ENCODE measurements at regions not wholly inside any gene's neighbourhood (a gene's known extent, or its start where the extent isn't known, plus 50 kb on each side); places are given as distances from the start of the nearest gene placed in this dataset.

DNA sequence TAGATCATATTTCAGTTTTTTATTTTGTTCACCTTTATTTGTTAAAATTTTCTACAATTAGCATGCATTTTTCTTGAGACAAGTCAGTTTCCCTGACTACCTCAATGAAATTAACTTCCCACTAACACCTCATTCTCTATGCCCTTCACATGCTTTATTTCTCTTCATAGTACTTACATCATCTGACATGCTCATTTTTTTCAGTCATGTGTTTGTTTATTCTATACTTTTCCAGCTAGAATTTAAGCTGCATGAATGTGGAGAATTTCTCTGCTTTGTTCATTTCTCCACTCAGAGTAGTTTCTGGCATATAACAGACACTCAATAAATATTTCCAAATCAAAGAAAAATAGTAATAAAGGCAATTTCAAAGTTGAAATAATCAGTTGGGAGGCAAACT lies 78.9 kb upstream of the SCN7A start:
- TF ChIP-seq, protein P1, sequence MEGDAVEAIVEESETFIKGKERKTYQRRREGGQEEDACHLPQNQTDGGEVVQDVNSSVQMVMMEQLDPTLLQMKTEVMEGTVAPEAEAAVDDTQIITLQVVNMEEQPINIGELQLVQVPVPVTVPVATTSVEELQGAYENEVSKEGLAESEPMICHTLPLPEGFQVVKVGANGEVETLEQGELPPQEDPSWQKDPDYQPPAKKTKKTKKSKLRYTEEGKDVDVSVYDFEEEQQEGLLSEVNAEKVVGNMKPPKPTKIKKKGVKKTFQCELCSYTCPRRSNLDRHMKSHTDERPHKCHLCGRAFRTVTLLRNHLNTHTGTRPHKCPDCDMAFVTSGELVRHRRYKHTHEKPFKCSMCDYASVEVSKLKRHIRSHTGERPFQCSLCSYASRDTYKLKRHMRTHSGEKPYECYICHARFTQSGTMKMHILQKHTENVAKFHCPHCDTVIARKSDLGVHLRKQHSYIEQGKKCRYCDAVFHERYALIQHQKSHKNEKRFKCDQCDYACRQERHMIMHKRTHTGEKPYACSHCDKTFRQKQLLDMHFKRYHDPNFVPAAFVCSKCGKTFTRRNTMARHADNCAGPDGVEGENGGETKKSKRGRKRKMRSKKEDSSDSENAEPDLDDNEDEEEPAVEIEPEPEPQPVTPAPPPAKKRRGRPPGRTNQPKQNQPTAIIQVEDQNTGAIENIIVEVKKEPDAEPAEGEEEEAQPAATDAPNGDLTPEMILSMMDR (IDR thresholded peaks at IDR 0.05; ENCODE audit: insufficient read depth, low read length, poor library complexity, severe bottlenecking): no peak
- DNase-seq (ENCODE audit: low read depth): no peak
- H3K4me3 ChIP-seq (ENCODE audit: low read depth, low read length): no peak overlapping the region
- H3K36me3 ChIP-seq (ENCODE audit: control insufficient read depth, insufficient read depth, low read length): no peaks in the 10 kb centered on the region
- H3K27me3 ChIP-seq (ENCODE audit: control insufficient read depth, insufficient read depth, low read length): no peaks in the 10 kb centered on the region

DNA sequence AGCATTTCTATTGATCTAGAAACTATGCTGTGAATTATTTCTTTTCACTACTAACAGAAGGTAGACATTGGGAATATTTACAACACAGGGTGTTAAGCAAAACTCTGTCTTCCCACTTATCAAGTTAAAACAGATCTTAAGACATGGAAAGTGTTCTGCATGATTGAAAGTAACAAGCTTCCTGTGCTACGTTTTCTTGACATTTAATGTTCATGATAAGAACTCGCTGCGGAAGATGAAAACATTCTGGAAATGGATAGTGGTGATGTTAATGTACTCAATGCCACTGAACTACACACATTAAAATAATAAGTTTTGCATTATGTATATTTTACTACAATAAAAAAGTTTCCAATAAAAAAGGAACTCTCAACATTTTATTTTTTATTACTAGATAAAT lies 74.4 kb upstream of the SCN7A start:
- no peaks in the 10 kb centered on the region for H3K27me3 ChIP-seq (ENCODE audit: control insufficient read depth, insufficient read depth, low read length)
- DNase-seq (ENCODE audit: low read depth): no peak
- H3K36me3 ChIP-seq (ENCODE audit: control insufficient read depth, insufficient read depth, low read length): no peaks in the 10 kb centered on the region
- H3K4me3 ChIP-seq (ENCODE audit: low read depth, low read length): no peak overlapping the region
- TF ChIP-seq, protein P1 (IDR thresholded peaks at IDR 0.05; ENCODE audit: insufficient read depth, low read length, poor library complexity, severe bottlenecking): no peak

DNA sequence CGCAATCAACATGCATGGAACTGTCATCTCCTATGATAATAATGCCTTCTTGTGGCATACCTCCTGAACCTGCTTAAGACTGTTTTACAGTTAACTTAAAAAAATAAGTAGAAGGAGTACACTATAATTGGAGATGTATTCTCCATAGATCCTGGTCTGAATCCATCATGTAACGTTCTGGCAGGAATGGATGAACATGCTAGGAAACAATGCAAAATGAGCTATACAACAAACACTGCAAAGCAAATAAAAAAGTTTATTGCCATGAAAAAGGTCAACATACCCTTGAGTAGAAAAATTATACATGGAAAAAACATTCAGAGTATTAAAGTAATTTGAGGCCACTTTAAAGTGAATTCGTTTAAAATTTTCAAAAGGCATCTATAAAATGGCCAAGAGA lies 71.5 kb upstream of the SCN7A start:
- Histone ChIP-seq H3K4me3 (ENCODE audit: low read depth, low read length) (no peak overlapping the region), H3K36me3 (ENCODE audit: control insufficient read depth, insufficient read depth, low read length) (no peaks in the 10 kb centered on the region), H3K27me3 (ENCODE audit: control insufficient read depth, insufficient read depth, low read length) (no peaks in the 10 kb centered on the region)
- TF ChIP-seq, protein P1 (IDR thresholded peaks at IDR 0.05; ENCODE audit: insufficient read depth, low read length, poor library complexity, severe bottlenecking): no peak
- no peak for DNase-seq (ENCODE audit: low read depth)

DNA sequence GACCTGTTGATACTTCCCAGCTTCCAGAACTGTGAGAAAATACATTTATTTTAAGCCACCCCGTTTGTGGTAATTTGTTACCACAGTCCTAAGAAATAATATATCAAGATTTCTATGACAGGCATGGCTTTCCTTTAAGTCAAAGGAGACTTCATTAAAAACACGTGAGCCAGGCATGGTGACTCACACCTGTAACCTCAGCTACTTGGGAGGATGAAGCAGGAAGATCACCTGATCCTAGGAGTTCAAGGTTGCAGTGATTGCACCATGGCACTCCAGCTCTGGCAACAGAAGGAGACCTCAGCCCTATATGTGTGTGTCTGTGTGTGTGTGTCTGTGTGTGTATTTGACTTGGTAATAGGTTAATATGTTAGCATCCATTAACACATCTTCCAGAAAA lies 69.8 kb upstream of the SCN7A start:
- Histone ChIP-seq H3K27me3 (ENCODE audit: control insufficient read depth, insufficient read depth, low read length) (no peaks in the 10 kb centered on the region), H3K36me3 (ENCODE audit: control insufficient read depth, insufficient read depth, low read length) (no peaks in the 10 kb centered on the region), H3K4me3 (ENCODE audit: low read depth, low read length) (no peak overlapping the region)
- TF ChIP-seq, protein P1 (IDR thresholded peaks at IDR 0.05; ENCODE audit: insufficient read depth, low read length, poor library complexity, severe bottlenecking): no peak
- DNase-seq (ENCODE audit: low read depth): no peak

DNA sequence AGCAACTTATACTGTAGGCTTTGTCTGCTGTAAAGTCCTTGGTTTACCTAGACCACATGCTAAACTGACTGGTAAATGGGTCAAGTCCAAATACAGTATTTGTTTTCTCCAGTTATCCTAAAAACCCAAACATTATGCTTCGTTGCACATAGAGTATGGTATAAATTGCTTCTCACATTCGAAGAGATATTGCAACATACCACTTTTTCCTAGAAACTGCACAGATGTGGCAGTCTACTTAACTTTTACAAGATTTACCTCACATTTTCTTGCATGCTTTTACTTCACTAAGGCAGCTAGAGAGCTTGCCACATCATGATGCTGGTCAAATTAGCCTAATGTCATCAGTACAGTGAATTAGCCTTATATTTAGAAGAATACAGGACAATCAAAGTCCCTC lies 66.0 kb upstream of the SCN7A start:
- H3K4me3 ChIP-seq (ENCODE audit: low read depth, low read length): no peak overlapping the region
- H3K27me3 ChIP-seq (ENCODE audit: control insufficient read depth, insufficient read depth, low read length): no peaks in the 10 kb centered on the region
- no peaks in the 10 kb centered on the region for H3K36me3 ChIP-seq (ENCODE audit: control insufficient read depth, insufficient read depth, low read length)
- no peak for DNase-seq (ENCODE audit: low read depth)
- TF ChIP-seq, protein P1 (IDR thresholded peaks at IDR 0.05; ENCODE audit: insufficient read depth, low read length, poor library complexity, severe bottlenecking): no peak

DNA sequence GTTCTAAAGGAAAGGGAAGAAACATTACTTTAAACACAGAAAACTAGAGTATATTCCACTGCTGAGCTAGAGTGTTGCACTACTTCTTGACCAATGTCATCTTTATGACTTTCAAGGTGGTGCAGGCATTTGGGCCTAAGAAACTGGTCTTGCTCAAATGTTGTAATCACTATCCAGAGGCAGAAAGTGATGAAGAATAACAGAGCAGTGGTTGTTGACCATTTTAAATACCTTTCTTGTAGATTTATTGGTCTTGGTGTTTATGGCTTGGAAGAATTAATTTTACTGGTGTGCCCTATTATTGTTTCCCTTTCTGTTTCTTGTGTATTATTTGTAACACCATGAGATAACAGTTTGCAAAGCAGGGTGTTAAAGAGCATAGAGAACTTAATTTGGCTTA lies 56.9 kb upstream of the SCN7A start:
- no peaks in the 10 kb centered on the region for H3K27me3 ChIP-seq (ENCODE audit: control insufficient read depth, insufficient read depth, low read length)
- TF ChIP-seq, protein P1 (IDR thresholded peaks at IDR 0.05; ENCODE audit: insufficient read depth, low read length, poor library complexity, severe bottlenecking): no peak
- H3K4me3 ChIP-seq (ENCODE audit: low read depth, low read length): no peak overlapping the region
- DNase-seq (ENCODE audit: low read depth): no peak
- H3K36me3 ChIP-seq (ENCODE audit: control insufficient read depth, insufficient read depth, low read length): no peaks in the 10 kb centered on the region

All from kidney epithelial cell (primary cell).